ELR (cell line): ENCODE measurements at regions not wholly inside any gene's neighbourhood (a gene's known extent, or its start where the extent isn't known, plus 50 kb on each side); places are given as distances from the start of the nearest gene placed in this dataset.

ENCODE experiments used
- DNase-seq: peaks from one replicate; pipeline ENCODE4 v3.0.0-alpha.2; 2015; ENCODE audit warnings: low read depth

- DNase-seq, result peak; percentile 49
Observed at GRCh38 chr15:62777671-62778070, 264.9 kb upstream of the TPM1 start.

- DNase-seq, result peak; percentile 62
Observed at GRCh38 chr15:62779036-62779770, 263.3 kb upstream of the TPM1 start.

GRCh38 chr15:62779899-62780298, 262.6 kb upstream of the TPM1 start:
- no peak for DNase-seq

- DNase-seq, result no peak
Observed at GRCh38 chr15:62781081-62781497, 261.5 kb upstream of the TPM1 start.

GRCh38 chr15:62782071-62782841, 260.3 kb upstream of the TPM1 start:
- DNase-seq, result peak; percentile 81

GRCh38 chr15:62782896-62783295, 259.7 kb upstream of the TPM1 start:
- no peak for DNase-seq

GRCh38 chr15:62783303-62783957, 259.1 kb upstream of the TPM1 start:
- peak; percentile 89 for DNase-seq

GRCh38 chr15:62785881-62786828, 256.4 kb upstream of the TPM1 start:
- no peak for DNase-seq

GRCh38 chr15:62787401-62787800, 255.1 kb upstream of the TPM1 start:
- DNase-seq, result no peak

- DNase-seq, result no peak
Observed at GRCh38 chr15:62788224-62788623, 254.3 kb upstream of the TPM1 start.

GRCh38 chr15:62790546-62790945, 252.0 kb upstream of the TPM1 start:
- DNase-seq, result no peak

GRCh38 chr15:62791694-62792093, 250.9 kb upstream of the TPM1 start:
- DNase-seq, result no peak

- DNase-seq, result no peak
Observed at GRCh38 chr15:62792986-62793751, 249.4 kb upstream of the TPM1 start.

- no peak for DNase-seq
Observed at GRCh38 chr15:62793752-62794144, 248.8 kb upstream of the TPM1 start.

- DNase-seq, result no peak
Observed at GRCh38 chr15:62795171-62795570, 247.4 kb upstream of the TPM1 start.

- DNase-seq, result no peak
Observed at GRCh38 chr15:62795700-62796695, 246.5 kb upstream of the TPM1 start.

GRCh38 chr15:62797171-62797570, 245.4 kb upstream of the TPM1 start:
- DNase-seq, result no peak

GRCh38 chr15:62798536-62798935, 244.0 kb upstream of the TPM1 start:
- DNase-seq, result no peak

GRCh38 chr15:62799037-62799436, 243.5 kb upstream of the TPM1 start:
- DNase-seq, result no peak

GRCh38 chr15:62799919-62800318, 242.6 kb upstream of the TPM1 start:
- no peak for DNase-seq
